ENCODE measurements at regions not wholly inside any gene's neighbourhood (a gene's known extent, or its start where the extent isn't known, plus 50 kb on each side); places are given as distances from the start of the nearest gene placed in this dataset.
"Not testable (repeated sequence)": the region's sequence is repeated elsewhere in the genome, so short reads cannot be mapped to it uniquely, and the experiment has no call there.

DNA sequence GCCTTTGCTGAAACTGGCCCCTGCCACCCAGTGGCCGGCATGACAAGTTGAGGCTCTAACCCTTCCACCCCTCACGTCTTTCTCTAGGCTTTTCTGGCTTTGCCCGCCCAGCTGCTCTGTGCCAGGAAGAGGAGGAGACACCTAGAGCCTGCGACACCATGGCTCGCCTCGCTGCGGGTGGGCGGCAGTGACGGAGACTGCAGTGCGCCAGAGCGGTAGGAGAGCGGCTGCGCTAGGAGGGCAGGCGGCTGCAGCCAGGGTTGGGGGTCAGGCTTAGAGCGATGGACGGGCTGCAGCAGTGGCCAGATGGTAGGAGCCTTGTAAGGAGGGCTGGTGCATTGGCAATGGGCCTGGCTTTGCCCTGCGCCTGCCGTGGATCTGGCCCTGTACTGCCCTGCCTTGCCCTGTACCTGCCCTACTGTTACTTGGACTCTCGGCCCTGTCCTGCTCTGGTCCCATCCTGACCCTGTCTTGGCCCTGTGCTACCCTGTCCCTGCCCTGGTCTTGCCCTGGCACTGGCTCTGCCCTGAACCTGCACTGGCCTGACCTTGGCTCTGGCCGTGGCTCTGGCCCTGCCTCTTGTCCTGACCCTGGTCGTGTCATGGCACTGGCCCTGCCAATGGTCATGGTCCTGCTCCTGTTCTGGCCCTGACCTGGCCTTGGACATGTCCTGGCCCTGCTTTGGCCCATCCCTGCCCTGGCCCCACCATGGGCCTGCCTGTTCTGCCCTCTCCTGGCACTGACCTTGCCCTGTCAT, 330.7 kb upstream of the PLGLB1 start:
- DNase-seq (ENCODE audit: low spot score), result not testable (repeated sequence)

DNA sequence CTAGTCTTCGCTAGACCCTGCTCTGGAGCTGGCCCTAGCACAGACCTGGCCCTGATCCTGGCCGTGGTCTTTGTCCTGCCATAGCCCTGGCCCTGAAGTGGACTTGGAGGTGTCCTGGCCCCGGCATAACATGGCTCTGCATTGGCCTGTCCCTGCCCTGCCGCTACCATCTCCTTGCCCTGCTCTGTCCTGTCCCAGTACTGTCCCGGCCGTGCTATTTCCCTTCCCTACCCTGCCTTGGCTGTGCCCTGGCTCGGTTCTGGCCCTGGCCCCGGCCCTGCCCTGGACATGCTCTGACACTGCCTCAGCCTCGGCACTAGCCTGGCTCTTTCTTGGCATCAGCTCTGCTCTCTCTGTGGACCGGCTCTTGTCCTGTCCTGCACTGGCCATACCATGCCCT, 331.8 kb upstream of the PLGLB1 start:
- DNase-seq (ENCODE audit: low spot score), result not testable (repeated sequence)

DNA sequence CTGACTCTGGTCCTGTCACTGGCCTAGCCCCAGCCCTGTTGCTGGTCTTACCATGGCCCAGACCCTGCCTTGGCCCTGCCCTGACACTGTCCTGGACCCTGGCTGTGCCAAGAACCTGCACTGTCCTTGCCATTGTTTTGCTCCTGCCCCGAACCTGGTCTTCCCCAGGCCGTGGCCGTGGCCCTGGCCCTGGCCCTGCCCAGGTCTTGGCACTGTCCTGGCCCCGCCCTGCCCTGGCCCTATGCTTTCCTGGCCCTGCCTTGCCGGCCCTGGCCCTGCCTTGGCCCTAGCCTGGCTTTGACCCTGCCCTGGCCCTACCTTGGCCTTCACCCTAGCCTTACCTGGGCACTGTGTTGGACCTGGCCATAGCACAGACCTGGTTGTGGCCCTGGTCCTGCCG, 332.5 kb upstream of the PLGLB1 start:
- DNase-seq (ENCODE audit: low spot score), result not testable (repeated sequence)

DNA sequence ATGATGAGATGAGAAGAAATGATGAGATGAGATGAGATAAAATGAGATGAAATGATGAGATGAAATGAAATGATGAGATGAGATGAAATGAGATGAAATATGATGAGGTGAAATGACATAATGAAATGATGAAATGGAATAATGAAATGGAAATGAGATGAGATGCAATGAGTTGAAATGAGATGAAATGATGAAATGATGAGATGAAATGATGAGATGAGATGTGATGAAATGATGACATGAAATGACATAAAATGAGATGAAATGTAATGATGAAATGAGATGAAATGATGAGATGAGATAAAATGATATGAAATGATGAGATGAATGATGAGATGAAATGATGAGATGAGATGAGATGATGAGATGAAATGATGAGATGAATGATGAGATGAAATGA, 338.6 kb upstream of the PLGLB1 start:
- DNase-seq (ENCODE audit: low spot score), result not testable (repeated sequence)

DNA sequence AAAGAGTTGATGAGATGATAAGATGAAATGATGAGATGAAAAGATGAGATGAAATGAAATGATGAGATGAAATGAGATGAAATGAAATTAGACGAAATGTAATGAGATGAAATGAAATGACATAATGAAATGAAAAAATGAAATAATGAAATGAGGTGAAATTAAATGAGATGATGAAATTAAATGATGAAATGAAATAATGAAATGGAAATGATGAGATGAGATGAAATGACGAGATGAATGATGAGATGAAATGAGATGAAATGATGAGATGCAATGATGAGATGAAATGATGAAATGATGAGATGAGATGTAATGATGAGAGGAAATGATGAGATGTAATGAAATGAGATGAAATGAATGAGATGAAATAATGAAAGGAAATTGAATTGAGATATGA, 339.3 kb upstream of the PLGLB1 start:
- not testable (repeated sequence) for DNase-seq (ENCODE audit: low spot score)

DNA sequence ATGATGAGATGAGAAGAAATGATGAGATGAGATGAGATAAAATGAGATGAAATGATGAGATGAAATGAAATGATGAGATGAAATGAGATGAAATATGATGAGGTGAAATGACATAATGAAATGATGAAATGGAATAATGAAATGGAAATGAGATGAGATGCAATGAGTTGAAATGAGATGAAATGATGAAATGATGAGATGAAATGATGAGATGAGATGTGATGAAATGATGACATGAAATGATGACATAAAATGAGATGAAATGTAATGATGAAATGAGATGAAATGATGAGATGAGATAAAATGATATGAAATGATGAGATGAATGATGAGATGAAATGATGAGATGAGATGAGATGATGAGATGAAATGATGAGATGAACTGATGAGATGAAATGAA, 340.2 kb upstream of the PLGLB1 start:
- not testable (repeated sequence) for DNase-seq (ENCODE audit: low spot score)

DNA sequence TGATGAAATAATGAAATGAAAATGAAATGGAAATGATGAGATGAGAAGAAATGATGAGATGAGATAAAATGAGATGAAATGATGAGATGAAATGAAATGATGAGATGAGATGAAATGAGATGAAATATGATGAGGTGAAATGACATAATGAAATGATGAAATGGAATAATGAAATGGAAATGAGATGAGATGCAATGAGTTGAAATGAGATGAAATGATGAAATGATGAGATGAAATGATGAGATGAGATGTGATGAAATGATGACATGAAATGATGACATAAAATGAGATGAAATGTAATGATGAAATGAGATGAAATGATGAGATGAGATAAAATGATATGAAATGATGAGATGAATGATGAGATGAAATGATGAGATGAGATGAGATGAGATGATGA, 342.7 kb upstream of the PLGLB1 start:
- DNase-seq (ENCODE audit: low spot score), result not testable (repeated sequence)

DNA sequence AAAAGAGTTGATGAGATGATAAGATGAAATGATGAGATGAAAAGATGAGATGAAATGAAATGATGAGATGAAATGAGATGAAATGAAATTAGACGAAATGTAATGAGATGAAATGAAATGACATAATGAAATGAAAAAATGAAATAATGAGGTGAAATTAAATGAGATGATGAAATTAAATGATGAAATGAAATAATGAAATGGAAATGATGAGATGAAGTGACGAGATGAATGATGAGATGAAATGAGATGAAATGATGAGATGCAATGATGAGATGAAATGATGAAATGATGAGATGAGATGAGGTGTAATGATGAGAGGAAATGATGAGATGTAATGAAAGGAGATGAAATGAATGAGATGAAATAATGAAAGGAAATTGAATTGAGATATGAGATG, 343.4 kb upstream of the PLGLB1 start:
- not testable (repeated sequence) for DNase-seq (ENCODE audit: low spot score)

DNA sequence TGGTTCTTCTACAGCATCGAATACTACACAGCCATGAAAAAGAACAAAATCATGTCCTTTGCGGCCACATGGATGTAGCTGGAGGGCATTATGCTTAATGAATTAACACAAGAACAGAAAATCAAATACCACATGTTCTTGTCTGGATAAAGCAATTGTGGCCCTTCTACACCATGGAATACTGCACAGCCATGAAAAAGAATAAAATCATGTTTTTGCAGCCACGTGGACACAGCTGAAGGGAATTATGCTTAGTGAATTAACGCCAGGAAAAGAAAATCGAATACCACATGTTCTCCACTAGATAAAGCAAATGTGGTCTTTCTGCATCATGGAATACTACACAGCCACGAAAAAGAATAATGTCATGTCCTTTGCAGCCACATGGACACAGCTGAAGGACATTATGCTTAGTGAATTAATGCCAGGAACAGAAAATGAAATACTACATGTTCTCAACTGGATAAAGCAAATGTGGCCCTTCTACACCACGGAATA, 361.8 kb upstream of the PLGLB2 start:
- DNase-seq (ENCODE audit: low spot score), result not testable (repeated sequence)

DNA sequence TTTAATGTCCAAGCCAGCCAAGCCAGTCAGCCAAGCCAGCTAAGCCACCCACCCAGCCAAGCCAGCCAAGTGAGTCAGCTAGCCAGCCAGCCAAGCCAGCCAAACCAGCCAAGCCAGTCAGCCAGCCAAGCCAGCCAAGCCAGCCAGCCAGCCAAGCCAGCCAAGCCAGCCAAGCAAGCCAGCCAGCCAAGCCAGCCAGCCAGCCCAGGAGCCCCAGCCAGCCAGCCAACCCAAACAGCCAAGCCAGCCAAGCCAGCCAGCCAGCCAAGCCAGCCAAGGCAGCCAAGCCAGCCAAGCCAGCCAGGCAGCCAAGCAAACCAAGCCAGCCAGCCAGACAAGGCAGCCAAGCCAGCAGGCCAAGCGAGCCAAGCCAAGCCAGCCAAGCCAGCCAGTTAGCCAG, 352.1 kb upstream of the PLGLB2 start:
- not testable (repeated sequence) for DNase-seq (ENCODE audit: low spot score)

DNA sequence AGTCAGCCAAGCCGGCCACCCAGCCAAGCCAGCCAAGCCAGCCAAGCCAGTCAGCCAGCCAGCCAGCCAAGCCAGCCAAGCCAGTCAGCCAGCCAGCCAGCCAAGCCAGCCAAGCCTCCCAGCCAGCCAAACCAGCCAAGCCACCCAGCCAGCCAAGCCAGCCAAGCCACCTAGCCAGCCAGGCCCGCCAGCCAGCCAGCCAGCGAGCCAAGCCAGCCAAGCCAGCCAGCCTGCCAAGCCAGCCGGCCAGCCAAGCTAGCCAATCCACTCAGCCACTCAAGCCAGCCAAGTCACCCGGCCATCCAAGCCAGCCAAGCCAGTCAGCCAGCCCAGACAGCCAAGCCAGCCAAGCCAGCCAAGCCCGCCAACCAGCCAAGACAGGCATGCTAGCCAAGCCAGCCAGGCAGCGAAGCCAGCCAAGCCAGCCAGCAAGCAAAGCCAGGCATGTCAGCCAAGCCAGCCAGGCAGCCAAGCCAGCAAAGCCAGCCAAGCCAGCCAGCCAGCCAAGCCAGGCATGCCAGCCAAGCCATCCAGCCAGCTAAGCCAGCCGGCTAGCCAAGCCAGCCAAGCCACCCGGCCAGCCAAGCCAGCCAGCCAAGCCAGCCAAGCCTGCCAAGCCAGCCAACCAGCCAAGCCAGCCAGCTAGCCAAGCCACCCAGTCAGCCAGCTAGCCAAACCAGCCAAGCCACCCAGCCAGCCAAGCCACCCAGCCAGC, 351.2 kb upstream of the PLGLB2 start:
- not testable (repeated sequence) for DNase-seq (ENCODE audit: low spot score)

DNA sequence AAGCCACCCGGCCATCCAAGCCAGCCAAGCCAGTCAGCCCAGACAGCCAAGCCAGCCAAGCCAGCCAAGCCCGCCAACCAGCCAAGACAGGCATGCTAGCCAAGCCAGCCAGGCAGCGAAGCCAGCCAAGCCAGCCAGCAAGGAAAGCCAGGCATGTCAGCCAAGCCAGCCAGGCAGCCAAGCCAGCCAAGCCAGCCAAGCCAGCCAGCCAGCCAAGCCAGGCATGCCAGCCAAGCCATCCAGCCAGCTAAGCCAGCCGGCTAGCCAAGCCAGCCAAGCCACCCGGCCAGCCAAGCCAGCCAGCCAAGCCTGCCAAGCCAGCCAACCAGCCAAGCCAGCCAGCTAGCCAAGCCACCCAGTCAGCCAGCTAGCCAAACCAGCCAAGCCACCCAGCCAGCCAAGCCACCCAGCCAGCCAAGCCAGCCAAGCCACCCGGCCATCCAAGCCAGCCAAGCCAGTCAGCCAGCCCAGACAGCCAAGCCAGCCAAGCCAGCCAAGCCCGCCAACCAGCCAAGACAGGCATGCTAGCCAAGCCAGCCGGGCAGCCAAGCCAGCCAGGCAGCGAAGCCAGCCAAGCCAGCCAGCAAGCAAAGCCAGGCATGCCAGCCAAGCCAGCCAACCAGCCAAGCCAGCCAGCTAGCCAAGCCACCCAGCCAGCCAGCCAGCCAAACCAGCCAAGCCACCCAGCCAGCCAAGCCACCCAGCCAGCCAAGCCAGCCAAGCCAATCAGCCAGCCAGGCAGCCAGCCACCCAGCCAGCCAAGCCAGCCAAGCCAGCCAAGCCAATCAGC, 350.4 kb upstream of the PLGLB2 start:
- not testable (repeated sequence) for DNase-seq (ENCODE audit: low spot score)

DNA sequence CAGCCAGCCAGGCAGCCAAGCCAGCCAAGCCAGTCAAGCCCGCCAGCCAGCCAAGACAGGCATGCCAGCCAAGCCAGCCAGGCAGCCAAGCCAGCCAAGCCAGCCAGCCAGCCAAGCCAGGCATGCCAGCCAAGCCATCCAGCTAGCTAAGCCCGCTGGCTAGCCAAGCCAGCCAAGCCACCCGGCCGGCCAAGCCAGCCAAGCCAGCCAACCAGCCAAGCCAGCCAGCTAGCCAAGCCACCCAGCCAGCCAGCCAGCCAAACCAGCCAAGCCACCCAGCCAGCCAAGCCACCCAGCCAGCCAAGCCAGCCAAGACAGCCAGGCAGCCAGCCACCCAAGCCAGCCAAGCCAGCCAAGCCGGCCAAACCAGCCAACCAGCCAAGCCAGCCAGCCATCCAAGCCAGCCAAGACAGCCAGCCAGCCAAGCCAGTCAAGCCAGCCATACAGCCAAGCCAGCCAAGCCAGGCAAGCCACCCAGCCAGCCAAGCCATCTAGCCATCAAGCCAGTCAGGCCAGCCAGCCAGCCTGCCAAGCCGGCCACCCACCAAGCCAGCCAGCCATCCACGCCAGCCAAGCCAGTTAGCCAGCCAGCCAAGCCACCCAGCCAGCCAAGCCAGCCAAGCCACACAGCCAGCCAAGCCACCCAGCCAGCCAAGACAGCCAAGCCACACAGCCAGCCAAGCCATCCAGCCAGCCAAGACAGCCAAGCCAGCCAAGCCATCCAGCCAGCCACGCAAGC, 349.2 kb upstream of the PLGLB2 start:
- DNase-seq (ENCODE audit: low spot score), result not testable (repeated sequence)

DNA sequence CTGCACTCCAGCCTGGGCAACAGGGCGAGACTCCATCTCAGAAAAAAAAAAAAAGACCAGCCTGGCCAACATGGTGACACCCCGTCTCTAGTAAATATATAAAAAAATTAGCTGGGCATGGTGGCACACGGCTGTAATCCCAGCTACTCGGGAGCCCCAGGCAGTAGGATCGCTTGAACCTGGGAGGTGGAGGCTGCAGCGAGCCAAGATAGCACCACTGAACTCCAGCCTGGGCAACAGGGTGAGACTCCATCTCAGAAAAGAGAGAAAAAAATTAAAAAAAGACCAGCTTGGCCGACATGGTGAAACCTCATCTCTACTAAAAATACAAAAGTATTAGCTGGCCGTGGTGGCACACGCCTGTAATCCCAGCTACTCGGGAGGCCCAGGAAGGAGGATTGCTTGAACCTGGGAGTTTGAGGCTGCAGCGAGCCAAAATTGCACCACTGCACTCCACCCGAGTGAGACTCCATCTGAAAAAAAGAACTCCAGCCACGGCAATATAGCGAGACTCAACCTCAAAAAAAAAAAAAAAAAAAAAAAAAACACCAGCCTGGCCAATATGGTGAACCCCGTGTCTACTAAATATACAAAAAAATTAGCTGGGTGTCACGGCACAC, 346.1 kb upstream of the PLGLB2 start:
- DNase-seq (ENCODE audit: low spot score), result no peak

DNA sequence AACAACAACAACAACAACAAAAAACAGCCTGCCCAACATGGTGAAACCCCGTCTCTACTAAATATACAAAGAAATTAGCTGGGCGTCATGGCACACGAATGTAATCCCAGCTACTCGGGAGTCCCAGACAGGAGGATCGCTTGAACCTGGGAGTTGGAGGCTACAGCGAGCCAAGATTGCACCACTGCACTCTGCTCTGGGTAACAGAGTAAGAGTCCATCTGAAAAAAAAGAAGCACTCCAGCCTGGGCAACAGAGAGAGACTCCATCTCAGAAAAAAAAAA, 344.1 kb upstream of the PLGLB2 start:
- no peak for DNase-seq (ENCODE audit: low spot score)

DNA sequence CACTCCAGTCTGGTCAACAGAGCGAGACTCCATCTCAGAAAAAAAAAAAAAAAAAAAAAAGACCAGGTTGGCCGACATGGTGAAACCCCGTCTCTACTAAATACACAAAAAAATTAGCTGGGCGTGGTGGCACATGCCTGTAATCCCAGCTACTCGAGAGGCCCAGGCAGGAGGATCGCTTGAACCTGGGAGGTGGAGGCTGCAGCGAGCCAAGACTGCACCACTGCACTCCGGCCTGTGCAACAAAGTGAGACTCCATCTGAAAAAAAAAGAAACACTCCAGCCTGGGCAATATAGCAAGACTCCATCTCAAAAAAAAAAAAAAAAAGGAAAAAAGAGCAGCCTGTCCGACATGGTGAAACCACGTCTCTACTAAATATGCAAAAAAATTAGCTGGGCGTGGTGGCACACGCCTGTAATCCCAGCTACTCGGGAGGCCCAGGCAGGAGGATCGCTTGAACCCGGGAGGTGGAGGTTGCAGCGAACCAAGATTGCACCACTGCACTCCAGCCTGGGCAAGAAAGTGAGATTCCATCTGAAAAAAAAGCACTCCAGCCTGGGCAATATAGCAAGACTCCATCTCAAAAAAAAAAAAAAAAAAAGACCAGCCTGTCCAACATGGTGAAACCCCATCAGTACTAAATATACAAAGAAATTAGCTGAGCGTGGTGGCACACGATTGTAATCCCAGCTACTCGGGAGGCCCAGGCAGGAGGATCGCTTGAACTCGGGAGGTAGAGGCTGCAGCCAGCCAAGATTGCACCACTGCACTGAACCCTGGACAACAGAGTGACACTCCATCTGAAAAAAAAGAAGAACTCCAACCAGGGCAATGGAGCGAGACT, 343.3 kb upstream of the PLGLB2 start:
- not testable (repeated sequence) for DNase-seq (ENCODE audit: low spot score)

DNA sequence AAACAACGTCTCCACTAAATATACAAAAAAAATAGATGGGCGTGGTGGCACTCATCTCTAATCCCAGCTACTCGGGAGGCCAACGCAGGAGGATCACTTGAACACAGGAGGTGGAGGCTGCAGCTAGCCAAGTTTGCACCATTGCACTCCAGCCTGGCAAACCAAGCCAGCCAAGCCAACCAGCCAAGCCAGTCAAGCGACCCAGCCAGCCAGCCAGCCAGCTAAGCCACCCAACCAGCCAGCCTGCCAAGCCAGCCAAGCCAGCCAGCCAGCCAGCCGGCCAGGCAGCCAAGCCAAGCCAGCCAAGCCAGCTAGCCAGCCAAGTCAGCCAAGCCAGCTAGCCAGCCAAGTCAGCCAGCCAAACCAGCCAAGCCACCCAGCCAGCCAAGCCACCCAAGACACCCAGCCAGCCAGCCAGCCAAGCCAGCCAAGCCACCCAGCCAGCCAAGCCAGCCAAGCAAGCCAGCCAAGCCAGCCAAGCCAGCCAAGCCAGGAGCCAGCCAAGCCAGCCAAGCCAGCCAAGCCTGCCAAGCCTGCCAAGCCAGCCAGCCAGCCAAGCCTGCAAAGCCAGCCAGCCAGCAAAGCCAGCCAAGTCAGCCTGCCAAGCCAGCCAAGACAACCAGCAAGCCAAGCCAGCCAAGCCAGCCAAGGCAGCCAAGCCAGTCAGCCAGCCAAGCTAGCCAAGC, 342.2 kb upstream of the PLGLB2 start:
- DNase-seq (ENCODE audit: low spot score), result not testable (repeated sequence)

DNA sequence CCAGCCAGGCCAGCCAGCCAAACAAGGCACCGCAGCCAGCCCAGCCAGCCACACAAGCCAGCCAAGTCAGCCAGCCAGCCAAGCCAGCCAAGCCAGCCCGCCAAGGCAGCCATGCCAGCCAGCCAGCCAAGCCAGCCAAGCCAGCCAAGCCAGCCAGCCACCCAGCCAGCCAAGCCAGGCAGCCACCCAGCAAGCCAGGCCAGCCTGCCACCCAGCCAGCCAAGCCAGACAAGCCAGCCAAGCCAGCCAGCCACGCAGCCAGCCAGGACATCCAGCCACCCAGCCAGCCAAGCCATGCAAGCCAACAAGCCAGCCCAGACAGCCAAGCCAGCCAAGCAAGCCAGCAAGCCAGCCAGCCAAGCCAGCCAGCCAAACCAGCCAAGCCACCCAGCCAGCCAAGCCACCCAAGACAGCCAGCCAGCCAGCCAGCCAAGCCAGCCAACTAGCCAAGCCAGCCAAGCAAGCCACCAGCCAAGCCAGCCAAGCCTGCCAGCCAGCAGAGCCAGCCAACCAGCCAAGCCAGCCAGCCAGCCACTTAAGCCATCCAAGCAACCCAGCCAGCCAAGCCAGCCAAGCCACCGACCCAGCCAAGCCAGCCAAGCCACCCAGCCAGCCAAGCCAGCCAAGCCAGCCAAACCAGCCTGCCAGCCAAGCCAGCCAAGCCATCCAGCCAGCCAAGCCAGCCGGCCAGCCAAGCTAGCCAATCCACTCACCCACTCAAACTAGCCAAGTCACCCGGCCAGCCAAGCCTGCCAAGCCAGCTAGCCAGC, 341.3 kb upstream of the PLGLB2 start:
- not testable (repeated sequence) for DNase-seq (ENCODE audit: low spot score)

DNA sequence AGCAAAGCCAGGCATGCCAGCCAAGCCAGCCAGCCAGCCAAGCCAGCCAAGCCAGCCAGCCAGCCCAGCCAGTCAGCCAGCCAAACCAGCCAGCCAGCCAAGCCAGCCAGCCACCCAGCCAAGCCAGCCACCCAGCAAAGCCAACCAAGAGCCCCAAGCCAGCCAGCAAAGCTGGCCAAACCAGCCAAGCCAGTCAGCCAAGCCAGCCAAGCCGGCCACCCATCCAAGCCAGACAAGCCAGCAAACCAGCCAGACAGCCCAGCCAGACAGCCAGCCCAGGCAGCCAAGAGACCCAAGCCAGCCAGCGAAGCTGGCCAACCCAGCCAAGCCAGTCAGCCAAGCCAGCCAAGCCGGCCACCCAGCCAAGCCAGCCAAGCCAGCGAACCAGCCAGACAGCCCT, 338.3 kb upstream of the PLGLB2 start:
- not testable (repeated sequence) for DNase-seq (ENCODE audit: low spot score)
